ENCODE measurements at regions not wholly inside any gene's neighbourhood (a gene's known extent, or its start where the extent isn't known, plus 50 kb on each side); places are given as distances from the start of the nearest gene placed in this dataset.

DNA sequence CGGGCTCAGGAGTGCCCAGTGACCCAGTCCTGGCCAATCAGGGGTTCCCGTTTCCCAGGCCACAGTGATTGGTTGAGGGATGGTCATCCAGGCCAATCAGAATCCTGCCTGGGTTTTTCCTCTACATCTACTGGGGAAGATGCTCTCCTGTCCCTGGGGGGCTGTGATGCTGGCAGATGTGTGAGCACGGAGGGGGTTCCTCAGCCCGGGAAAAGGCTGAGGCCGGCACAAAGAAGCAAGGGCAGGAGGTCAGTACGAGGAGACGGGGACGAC, 171.2 kb downstream of the CTTN start:
- Histone ChIP-seq H3K9ac (ENCODE audit: insufficient read depth in 1 of 2, low read depth in 2 of 2, low read length in 2 of 2) (no peak overlapping the region), H4K20me1 (replicated peaks; ENCODE audit: control insufficient read depth, insufficient read depth, low read length) (no peaks in the 10 kb centered on the region), H3K9me3 (replicated peaks; ENCODE audit: control insufficient read depth, insufficient read depth, low read depth, low read length) (no peaks in the 10 kb centered on the region), H3K4me3 (no peak overlapping the region), H3K79me2 (ENCODE audit: control insufficient read depth, insufficient read depth, low read length) (no peaks in the 10 kb centered on the region), H3K27ac (ENCODE audit: extremely low read depth, low read depth, low read length) (no peak overlapping the region), H3K4me2 (ENCODE audit: insufficient read depth, low read length) (no peak overlapping the region), H3K4me1 (replicated peaks in 1 of 2; ENCODE audit: control insufficient read depth in 2 of 2, insufficient read depth in 2 of 2, low read length in 2 of 2) (peaks cover 0 to 12% of the 10 kb centered on the region in 2 experiments; a peak in 2 of 5 replicates), H3K27me3 (ENCODE audit: control insufficient read depth in 2 of 2, insufficient read depth in 2 of 2, low read length in 2 of 2) (peaks cover 10 to 73% of the 10 kb centered on the region in 2 experiments; a peak in 4 of 5 replicates), H3K9me1 (ENCODE audit: control insufficient read depth, insufficient read depth, low read length) (no peaks in the 10 kb centered on the region), H2AFZ (ENCODE audit: low read depth, low read length) (no peak overlapping the region), H3K36me3 (ENCODE audit: control insufficient read depth, insufficient read depth, low read length) (no peaks in the 10 kb centered on the region)
- DNase-seq (ENCODE audit: extremely low read depth in 1 of 4, low spot score in 3 of 4) (peak in 2 of 4 experiments; percentile 28 to 43), FAIRE-seq (no peak), ATAC-seq (0 out of 3 replicates have a peak, but pooled peaks have one; percentile 29)
- no TSS peak for BruUV-seq (replicated peaks)
- intact Hi-C loops (cut with micrococcal nuclease) (no loop called here), in situ Hi-C loops (cut with MboI) (no loop called here)
- POLR2A ChIA-PET = no interaction called here
- CTCF ChIA-PET (ENCODE audit: low intra/inter-chr PET ratio) = no interaction called here
- TF ChIP-seq NFYB (IDR thresholded peaks at IDR 0.05; ENCODE audit: extremely low read depth, insufficient read length) (peak; percentile 50), SMAD4 (CRISPR knock-in tag; conservative IDR thresholded peaks at IDR 0.05) (no peak), LARP7 (IDR thresholded peaks at IDR 0.05) (no peak), ARNT (IDR thresholded peaks at IDR 0.05) (no peak), POLR2AphosphoS5 (IDR thresholded peaks at IDR 0.05; ENCODE audit: control insufficient read depth, insufficient read depth, low read depth, low read length) (no peak), TEAD4 (IDR thresholded peaks at IDR 0.05; ENCODE audit: low read length) (no peak), TEAD4 (CRISPR knock-in tag; IDR thresholded peaks at IDR 0.05; ENCODE audit: borderline replicate concordance) (no peak), CC2D1A (IDR thresholded peaks at IDR 0.05) (no peak), ZC3H11A (IDR thresholded peaks at IDR 0.05; ENCODE audit: low read depth, low read length) (no peak)
- TF ChIP-seq, protein P1, sequence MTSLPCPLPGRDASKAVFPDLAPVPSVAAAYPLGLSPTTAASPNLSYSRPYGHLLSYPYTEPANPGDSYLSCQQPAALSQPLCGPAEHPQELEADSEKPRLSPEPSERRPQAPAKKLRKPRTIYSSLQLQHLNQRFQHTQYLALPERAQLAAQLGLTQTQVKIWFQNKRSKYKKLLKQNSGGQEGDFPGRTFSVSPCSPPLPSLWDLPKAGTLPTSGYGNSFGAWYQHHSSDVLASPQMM (CRISPR knock-in tag; IDR thresholded peaks at IDR 0.05) = no peak
- 0% methylated on average over 8 of the region's 8 CpGs for WGBS (ENCODE audit: insufficient coverage, low coverage, missing lambda C conversion rate)

All from K562 (cell line).